Fibroblast of skin of left biceps (primary cell): ENCODE measurements at regions not wholly inside any gene's neighbourhood (a gene's known extent, or its start where the extent isn't known, plus 50 kb on each side); places are given as distances from the start of the nearest gene placed in this dataset.
"Not testable (repeated sequence)": the region's sequence is repeated elsewhere in the genome, so short reads cannot be mapped to it uniquely, and the experiment has no call there.

Experiments
- DNase-seq, 2 experiments: peaks; one replicate each; pipeline ENCODE4 v3.0.0-alpha.2; 2013; ENCODE audit warnings: low read depth in 2 of 2

GRCh38 chr6:14390805-14391204, 273.2 kb downstream of the CD83 start:
- DNase-seq: no peak

DNA sequence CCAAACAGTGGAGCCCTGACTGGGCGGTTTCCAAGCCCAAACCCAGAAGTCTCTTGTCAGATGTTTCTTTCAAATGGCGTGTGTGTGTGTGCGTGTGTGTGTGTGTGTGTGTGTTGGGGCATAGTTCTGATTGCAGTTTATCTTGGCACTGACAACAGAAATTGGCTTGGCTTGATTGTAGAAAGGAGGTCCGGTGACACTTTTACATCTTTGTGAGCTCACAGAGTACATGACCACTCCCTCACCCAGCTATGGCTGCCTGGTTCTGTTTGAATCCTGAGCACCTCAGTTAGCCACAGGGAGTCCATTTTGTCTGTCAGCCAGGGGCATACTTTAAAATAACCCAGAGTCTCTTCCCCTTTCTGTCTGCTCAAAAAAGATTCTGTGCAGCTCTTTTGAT, 276.3 kb downstream of the CD83 start:
- DNase-seq: no peak

GRCh38 chr6:14396392-14396791, 278.8 kb downstream of the CD83 start:
- DNase-seq: no peak

DNA sequence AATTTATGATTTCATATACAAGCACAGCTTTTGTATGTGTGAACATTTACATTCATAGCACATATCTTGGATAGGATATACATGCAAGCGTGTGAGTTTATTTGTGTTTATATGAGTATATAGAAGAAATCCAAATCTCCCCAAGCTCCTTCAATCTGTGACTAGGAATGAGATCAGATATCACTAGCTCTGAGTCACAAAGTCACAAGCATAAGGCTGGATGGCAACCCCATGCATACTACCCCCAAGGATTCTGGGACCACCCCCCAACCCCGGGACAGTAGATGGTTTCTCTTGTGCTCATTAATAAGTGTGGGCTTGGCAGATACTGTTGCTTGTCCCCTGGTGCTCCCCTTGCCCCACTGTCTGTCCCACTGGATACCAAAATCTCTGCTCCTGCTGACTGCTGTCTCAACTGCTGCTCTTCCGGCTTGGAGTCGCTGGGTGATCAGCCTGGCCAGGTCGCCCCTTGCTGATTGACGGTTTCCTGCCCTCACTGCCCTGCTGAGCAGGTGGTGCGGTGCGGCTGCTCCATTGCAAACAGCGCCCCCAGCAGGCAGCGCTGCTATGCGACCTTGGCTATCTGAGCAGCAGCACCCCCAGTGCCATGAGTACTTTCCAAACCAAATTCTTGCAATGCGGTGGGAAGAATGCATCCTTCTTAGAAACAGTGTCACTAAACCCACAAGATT, 279.4 kb downstream of the CD83 start:
- no peak for DNase-seq

DNA sequence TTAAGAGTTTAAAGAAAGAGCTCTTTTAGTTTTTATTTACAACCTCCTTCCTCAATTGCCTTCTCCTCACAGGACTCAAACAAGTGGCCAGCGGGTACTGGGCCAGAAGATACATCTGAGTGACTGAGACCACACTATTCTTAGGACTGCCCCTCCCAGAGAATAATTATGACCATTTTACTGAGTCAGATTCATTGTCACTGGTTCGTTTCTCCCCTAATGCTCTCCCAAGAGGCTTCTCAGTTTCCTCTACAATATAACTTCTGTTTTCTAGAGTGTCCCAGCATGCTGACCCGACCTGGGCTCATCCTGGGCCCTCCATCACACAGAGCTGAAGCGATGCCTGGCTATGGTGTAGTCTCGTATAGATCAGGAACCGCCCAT, 279.9 kb downstream of the CD83 start:
- no peak for DNase-seq

DNA sequence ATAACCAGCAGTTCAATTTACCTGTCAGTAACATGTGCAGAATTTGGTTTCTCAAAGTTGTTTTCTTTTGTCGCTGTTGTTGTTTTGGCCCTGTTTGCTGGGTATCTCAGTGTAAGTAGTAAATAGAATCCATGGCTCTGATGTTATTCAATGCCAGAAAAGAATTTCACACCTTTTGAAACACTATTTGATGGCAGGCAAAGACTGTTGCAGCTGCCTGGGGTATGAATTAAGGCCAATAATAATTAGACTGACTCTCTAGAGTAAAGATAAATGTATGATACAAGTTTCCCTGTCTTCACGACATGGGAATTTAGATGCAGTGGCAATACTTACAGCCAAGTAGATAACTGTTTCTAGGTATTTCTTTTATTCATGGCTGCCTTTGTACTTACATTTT, 281.4 kb downstream of the CD83 start:
- no peak for DNase-seq

- no peak for DNase-seq
Observed at GRCh38 chr6:14399635-14400034, 282.1 kb downstream of the CD83 start.

- no peak for DNase-seq
Observed at GRCh38 chr6:14401246-14401645, 283.7 kb downstream of the CD83 start.

GRCh38 chr6:14406614-14407331, 289.2 kb downstream of the CD83 start:
- no peak for DNase-seq

GRCh38 chr6:14408446-14408845, 290.9 kb downstream of the CD83 start:
- DNase-seq: no peak

GRCh38 chr6:14412026-14412425, 294.5 kb downstream of the CD83 start:
- no peak for DNase-seq

DNA sequence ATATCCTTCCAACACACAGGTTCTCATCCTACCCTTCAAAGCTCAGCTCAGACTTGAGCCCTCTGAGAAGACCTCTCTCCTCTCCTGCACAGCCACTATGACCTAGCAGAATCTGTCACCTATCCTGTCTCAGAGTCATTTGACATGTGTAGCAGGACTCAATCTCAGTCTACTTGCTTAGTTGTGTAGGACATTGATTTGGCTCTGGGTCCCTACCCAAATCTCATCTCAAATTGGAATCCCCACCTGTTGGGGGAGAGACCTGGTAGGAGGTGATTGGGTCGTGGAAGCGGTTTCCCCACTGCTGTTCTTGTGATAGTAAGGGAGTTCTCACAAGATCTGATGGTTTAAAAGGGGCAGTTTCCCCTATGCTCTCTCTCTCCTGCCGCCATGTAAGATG, 297.9 kb downstream of the CD83 start:
- no peak for DNase-seq

DNA sequence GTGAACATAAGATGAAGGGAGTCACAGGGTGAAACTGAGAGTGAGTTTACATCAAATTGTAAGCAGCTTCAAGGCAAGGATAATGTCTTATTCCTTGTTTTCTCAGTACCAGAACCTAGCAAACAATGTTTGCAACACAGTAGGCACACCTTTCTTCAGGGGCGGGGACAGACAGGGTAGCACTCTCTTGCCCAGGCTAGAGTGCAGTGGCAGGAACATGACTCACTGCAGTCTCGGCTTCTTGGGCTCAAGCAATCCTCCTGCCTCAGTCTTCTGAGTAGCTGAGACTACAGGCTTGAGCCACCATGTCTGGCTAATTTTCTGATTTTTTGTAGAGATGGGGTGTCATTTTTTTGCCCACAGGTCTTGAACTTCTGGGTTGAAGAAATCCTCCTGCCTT, 299.8 kb downstream of the CD83 start:
- no peak for DNase-seq

DNA sequence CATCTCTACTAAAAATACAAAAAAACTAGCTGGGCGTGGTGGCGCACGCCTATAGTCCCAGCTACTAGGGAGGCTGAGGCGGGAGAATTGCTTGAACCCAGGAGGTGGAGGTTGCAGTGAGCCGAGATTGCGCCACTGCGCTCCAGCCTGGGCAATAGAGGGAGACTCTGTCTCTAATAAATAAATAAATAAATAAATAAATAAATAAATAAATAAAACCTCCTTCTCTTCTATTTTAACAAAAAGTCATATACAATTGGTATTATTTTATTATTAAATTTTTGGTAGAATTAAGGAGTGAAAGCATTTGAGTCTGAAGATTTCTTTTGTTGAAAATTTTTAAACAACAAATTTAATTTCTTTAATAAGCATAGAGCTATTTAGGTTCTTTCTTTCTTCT, 301.7 kb downstream of the CD83 start:
- DNase-seq: not testable (repeated sequence)

GRCh38 chr6:14422061-14422460, 304.5 kb downstream of the CD83 start:
- no peak for DNase-seq

DNA sequence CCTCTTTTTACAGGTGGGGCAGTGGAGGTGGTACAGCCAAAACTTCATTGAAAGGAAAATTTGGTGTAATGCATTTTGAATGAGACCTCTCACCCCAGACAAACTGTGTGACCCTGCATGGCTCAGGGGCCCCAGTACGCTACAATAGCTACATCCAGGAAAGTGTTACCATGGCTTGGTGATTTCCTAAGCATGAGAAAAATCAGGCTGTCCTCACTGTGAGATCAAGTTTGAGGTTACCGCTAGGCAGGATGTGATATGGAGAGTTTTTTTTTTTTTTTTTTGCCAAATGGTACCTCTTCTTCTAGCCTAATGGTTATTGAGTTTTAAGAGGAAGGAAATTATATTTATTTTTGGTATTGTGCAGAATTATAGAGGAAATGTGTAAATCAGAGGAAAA, 305.3 kb downstream of the CD83 start:
- DNase-seq: no peak

GRCh38 chr6:14423330-14423729, 305.8 kb downstream of the CD83 start:
- DNase-seq: no peak

DNA sequence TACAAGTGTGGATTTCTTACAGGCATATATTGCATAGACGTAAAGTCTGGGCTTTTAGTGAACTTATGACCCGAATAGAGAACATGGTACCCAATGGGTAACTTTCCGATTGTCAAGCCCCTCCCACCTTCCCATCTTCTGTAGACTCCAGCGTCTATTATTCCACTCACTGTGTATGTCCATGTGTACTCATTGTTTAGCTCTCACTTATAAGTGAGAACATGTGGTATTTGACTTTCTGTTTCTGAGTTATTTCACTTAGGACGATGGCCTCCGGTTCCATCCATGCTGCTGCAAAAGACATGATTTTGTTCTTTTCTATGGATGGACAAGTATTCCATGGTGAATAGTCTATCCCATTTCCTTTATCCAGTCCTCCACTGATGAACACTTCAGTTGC, 306.4 kb downstream of the CD83 start:
- no peak for DNase-seq

DNA sequence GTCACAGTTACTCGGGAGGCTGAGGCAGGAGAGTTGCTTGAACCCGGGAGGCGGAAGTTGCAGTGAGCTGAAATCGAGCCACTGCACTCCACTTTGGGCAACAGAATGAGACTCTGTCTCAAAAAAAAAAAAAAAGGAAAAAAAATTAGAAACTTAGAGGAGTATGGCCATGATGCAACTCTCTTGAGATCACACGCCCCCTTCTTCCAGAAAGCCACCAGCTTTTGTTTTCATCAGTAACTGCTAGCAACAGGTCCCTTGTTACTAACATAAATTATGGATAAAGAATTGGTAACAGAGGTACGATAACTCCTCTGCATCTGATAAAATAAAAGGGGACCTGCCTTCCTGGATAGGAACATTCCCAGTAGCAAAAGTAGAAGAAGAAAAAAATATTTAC, 308.2 kb downstream of the CD83 start:
- no peak for DNase-seq

- no peak for DNase-seq
Observed at GRCh38 chr6:14426281-14426680, 308.7 kb downstream of the CD83 start.

- DNase-seq: no peak
Observed at GRCh38 chr6:14428269-14428668, 310.7 kb downstream of the CD83 start.

- DNase-seq: no peak
Observed at GRCh38 chr6:14429396-14429795, 311.8 kb downstream of the CD83 start.

DNA sequence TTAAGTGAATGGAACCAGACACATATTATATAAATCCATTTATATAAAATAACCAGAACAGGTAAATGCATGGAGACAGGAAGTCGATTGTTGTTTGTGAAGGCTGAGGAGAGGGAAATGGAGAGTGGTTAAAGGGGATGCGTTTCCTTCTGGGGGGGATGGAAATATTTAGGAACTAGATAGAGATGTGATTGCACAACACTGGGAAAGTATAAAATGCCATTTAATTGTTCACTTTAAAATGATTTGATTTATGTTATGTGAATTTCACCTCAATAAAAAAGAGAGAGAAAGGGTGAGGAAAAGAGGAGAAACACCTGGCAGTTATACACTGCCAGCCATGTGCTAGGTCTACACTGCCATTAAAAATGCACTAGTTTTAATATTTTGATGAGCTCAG, 312.6 kb downstream of the CD83 start:
- no peak for DNase-seq
